ENCODE measurements at regions not wholly inside any gene's neighbourhood (a gene's known extent, or its start where the extent isn't known, plus 50 kb on each side); places are given as distances from the start of the nearest gene placed in this dataset.

GRCh38 chr2:9761577-9761976 is 81.7 kb upstream of the TAF1B start:
- ChIA-PET CTCF (no interaction called here), POLR2A (ENCODE audit: unreplicated experiment) (no interaction called here)
- BruUV-seq (replicated peaks) = no TSS peak
- H3K4me2 ChIP-seq (ENCODE audit: low read length) = no peak overlapping the region
- H3K27me3 ChIP-seq (ENCODE audit: low read length) = no peaks in the 10 kb centered on the region
- H3K9me3 ChIP-seq (ENCODE audit: low read length) = no peaks in the 10 kb centered on the region
- H3K4me3 ChIP-seq (ENCODE audit: low read length) = no peak overlapping the region
- H3K79me2 ChIP-seq (ENCODE audit: low read length) = no peaks in the 10 kb centered on the region
- ATAC-seq (no peak), DNase-seq (no peak)
- H3K27ac ChIP-seq (ENCODE audit: low read length) = no peak overlapping the region
- no peaks in the 10 kb centered on the region for H4K20me1 ChIP-seq (ENCODE audit: low read length)
- no peaks in the 10 kb centered on the region for H3F3A ChIP-seq (ENCODE audit: low read length, unreplicated experiment)
- H3K9ac ChIP-seq (ENCODE audit: low read length) = no peak overlapping the region
- peaks cover 27% of the 10 kb centered on the region for H3K4me1 ChIP-seq (ENCODE audit: insufficient read depth, low read length)
- H3K36me3 ChIP-seq (ENCODE audit: low read depth, low read length) = no peaks in the 10 kb centered on the region
- H2AFZ ChIP-seq (ENCODE audit: low read length) = no peak overlapping the region
- TF ChIP-seq EZH2phosphoT487 (IDR thresholded peaks at IDR 0.05; ENCODE audit: borderline replicate concordance, low read length) (no peak), CTCF (conservative IDR thresholded peaks at IDR 0.05; ENCODE audit: low read depth, low read length) (no peak), EZH2 (IDR thresholded peaks at IDR 0.05; ENCODE audit: low read length, unreplicated experiment) (no peak)
- H3K9me2 ChIP-seq (replicated peaks; ENCODE audit: low read length) = no peaks in the 10 kb centered on the region
- intact Hi-C loops (cut with micrococcal nuclease) = no loop called here

DNA sequence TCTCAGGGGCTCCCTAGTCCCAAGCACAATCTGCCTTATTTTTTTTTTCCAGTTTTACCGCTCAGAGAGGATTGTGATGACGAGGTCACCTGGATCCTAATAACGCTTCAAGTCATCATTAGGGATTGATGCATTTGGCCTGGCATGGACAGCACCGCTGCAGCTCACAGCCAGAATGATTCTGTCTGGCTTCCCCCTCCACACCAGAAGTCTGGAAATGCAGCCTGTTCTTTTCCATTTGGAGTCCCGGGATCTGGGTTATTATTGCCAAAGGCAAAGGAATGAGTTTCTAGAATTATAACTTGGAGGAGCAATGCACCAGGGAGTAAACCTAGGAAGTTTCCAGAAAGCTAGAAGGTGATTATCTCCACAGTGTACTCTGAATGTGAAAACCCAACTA is 81.1 kb upstream of the TAF1B start:
- Histone ChIP-seq H3K79me2 (ENCODE audit: low read length) (no peaks in the 10 kb centered on the region), H3K4me3 (ENCODE audit: low read length) (no peak overlapping the region), H3K9me2 (replicated peaks; ENCODE audit: low read length) (no peaks in the 10 kb centered on the region), H3K27me3 (ENCODE audit: low read length) (no peaks in the 10 kb centered on the region), H3K9ac (ENCODE audit: low read length) (no peak overlapping the region), H2AFZ (ENCODE audit: low read length) (no peak overlapping the region), H3K27ac (ENCODE audit: low read length) (no peak overlapping the region), H3K4me2 (ENCODE audit: low read length) (no peak overlapping the region), H3K4me1 (ENCODE audit: insufficient read depth, low read length) (peaks cover 27% of the 10 kb centered on the region), H4K20me1 (ENCODE audit: low read length) (no peaks in the 10 kb centered on the region), H3F3A (ENCODE audit: low read length, unreplicated experiment) (no peaks in the 10 kb centered on the region), H3K9me3 (ENCODE audit: low read length) (no peaks in the 10 kb centered on the region), H3K36me3 (ENCODE audit: low read depth, low read length) (no peaks in the 10 kb centered on the region)
- DNase-seq = no peak
- POLR2A ChIA-PET (ENCODE audit: unreplicated experiment) = no interaction called here
- ATAC-seq = no peak
- no peak for TF ChIP-seq EZH2phosphoT487 (IDR thresholded peaks at IDR 0.05; ENCODE audit: borderline replicate concordance, low read length)
- no peak for TF ChIP-seq EZH2 (IDR thresholded peaks at IDR 0.05; ENCODE audit: low read length, unreplicated experiment)
- no peak for TF ChIP-seq CTCF (conservative IDR thresholded peaks at IDR 0.05; ENCODE audit: low read depth, low read length)
- BruUV-seq (replicated peaks) = no TSS peak
- CTCF ChIA-PET = no interaction called here
- intact Hi-C loops (cut with micrococcal nuclease) = loop anchor here (2.0 kb wide), 1 partner anchor 21 kb away; no protein-coding TSS in a partner anchor

- no peak; the same call in 1 of the 2 replicates for ATAC-seq
- H2AFZ ChIP-seq (ENCODE audit: low read length) = no peak overlapping the region
Measured at GRCh38 chr2:9762941-9763340, 80.3 kb upstream of the TAF1B start.

More at GRCh38 chr2:9762941-9763340, 80.3 kb upstream of the TAF1B start:
- Histone ChIP-seq H3F3A (ENCODE audit: low read length, unreplicated experiment) (no peaks in the 10 kb centered on the region), H3K9me2 (replicated peaks; ENCODE audit: low read length) (no peaks in the 10 kb centered on the region), H4K20me1 (ENCODE audit: low read length) (no peaks in the 10 kb centered on the region), H3K27ac (ENCODE audit: low read length) (peak overlapping the region; percentile 67), H3K4me3 (ENCODE audit: low read length) (no peak overlapping the region), H3K9ac (ENCODE audit: low read length) (no peak overlapping the region), H3K27me3 (ENCODE audit: low read length) (no peaks in the 10 kb centered on the region), H3K79me2 (ENCODE audit: low read length) (no peaks in the 10 kb centered on the region), H3K4me1 (ENCODE audit: insufficient read depth, low read length) (peaks cover 27% of the 10 kb centered on the region), H3K9me3 (ENCODE audit: low read length) (no peaks in the 10 kb centered on the region), H3K4me2 (ENCODE audit: low read length) (no peak overlapping the region), H3K36me3 (ENCODE audit: low read depth, low read length) (no peaks in the 10 kb centered on the region)
- CTCF ChIA-PET = no interaction called here
- intact Hi-C loops (cut with micrococcal nuclease) = loop anchor here (2.0 kb wide), 1 partner anchor 20 kb away; no protein-coding TSS in a partner anchor
- TF ChIP-seq EZH2phosphoT487 (IDR thresholded peaks at IDR 0.05; ENCODE audit: borderline replicate concordance, low read length) (no peak), EZH2 (IDR thresholded peaks at IDR 0.05; ENCODE audit: low read length, unreplicated experiment) (no peak), CTCF (conservative IDR thresholded peaks at IDR 0.05; ENCODE audit: low read depth, low read length) (no peak)
- POLR2A ChIA-PET (ENCODE audit: unreplicated experiment) = no interaction called here
- BruUV-seq (replicated peaks) = no TSS peak
- no peak for DNase-seq
